Sigmoid colon (tissue), 4 donors: ENCODE measurements at regions not wholly inside any gene's neighbourhood (a gene's known extent, or its start where the extent isn't known, plus 50 kb on each side); places are given as distances from the start of the nearest gene placed in this dataset.
"Not testable (repeated sequence)": the region's sequence is repeated elsewhere in the genome, so short reads cannot be mapped to it uniquely, and the experiment has no call there.

Source experiments
- POLR2A ChIP-seq, 2 donors: fragments of 450-650 bp; IDR thresholded peaks; one replicate each; pipeline ENCODE4 v1.6.1; 2016; ENCODE audit warnings: antibody characterized with exemption in 2 of 2, mild to moderate bottlenecking in 2 of 2, moderate library complexity in 2 of 2
- POLR2AphosphoS5 ChIP-seq, 4 donors: sonication (generic); formaldehyde crosslinking; IDR thresholded peaks; one replicate each; pipeline ENCODE4 v1.6.1; 2017; ENCODE audit warnings: antibody characterized with exemption in 4 of 4
- TF ChIP-seq, protein P1 (sequence below), 4 experiments: fragments of 450-650 bp in 3 of 4; fragments of 200-600 bp in 1 of 4; IDR thresholded peaks; one replicate each; pipeline ENCODE4 v1.5.1; 2016 to 2019; ENCODE audit warnings: antibody characterized with exemption in 4 of 4, mild to moderate bottlenecking in 3 of 4, moderate library complexity in 2 of 4

DNA sequence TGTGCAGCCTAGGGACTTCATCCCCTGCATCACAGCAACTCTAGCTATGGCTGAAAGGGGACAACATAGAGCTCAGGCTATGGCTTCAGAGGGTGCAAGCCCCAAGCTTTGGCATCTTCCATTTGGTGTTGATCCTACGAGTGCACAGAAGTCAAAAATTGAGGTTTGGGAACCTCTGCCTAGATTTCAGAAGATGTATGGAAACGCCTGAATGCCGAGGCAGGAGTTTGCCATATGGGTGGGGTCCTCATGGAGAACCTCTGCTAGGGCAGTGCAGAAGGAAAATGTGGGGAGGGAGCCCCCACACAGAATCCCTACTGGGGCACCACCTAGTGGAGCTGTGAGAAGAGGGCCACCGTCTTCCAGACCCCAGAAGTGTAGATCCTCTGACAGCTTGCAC, 543.0 kb upstream of the TPTE start:
- TF ChIP-seq POLR2AphosphoS5, POLR2A (IDR thresholded peaks at IDR 0.05): not testable (repeated sequence)
- TF ChIP-seq, protein P1, sequence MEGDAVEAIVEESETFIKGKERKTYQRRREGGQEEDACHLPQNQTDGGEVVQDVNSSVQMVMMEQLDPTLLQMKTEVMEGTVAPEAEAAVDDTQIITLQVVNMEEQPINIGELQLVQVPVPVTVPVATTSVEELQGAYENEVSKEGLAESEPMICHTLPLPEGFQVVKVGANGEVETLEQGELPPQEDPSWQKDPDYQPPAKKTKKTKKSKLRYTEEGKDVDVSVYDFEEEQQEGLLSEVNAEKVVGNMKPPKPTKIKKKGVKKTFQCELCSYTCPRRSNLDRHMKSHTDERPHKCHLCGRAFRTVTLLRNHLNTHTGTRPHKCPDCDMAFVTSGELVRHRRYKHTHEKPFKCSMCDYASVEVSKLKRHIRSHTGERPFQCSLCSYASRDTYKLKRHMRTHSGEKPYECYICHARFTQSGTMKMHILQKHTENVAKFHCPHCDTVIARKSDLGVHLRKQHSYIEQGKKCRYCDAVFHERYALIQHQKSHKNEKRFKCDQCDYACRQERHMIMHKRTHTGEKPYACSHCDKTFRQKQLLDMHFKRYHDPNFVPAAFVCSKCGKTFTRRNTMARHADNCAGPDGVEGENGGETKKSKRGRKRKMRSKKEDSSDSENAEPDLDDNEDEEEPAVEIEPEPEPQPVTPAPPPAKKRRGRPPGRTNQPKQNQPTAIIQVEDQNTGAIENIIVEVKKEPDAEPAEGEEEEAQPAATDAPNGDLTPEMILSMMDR (IDR thresholded peaks at IDR 0.05): not testable (repeated sequence)
